Thoracic aorta (tissue), 2 donors: ENCODE measurements at regions not wholly inside any gene's neighbourhood (a gene's known extent, or its start where the extent isn't known, plus 50 kb on each side); places are given as distances from the start of the nearest gene placed in this dataset.

Source experiments
- ATAC-seq: fragments of 150-250 bp; one replicate; pipeline ENCODE4 v1.8.0; 2017; ENCODE audit warnings: low read depth; ENCODE audit not compliant: insufficient number of reproducible peaks, low FRiP score
- DNase-seq: peaks from one replicate; pipeline ENCODE4 v3.0.0-alpha.2; 2020; ENCODE audit warnings: low spot score
- H3K27ac ChIP-seq, 2 donors: fragments of 200-600 bp; sonication (generic); 1 replicate in 1 of 2; 2 replicates in 1 of 2; pipeline ENCODE4 v1.5.1; 2016; ENCODE audit warnings: mild to moderate bottlenecking in 2 of 2, moderate library complexity in 2 of 2
- H3K27me3 ChIP-seq: fragments of 200-600 bp; sonication (generic); replicated peaks from 2 replicates; pipeline ENCODE4 v1.6.0; 2016; ENCODE audit warnings: mild to moderate bottlenecking; ENCODE audit not compliant: insufficient read depth
- H3K36me3 ChIP-seq: fragments of 200-600 bp; sonication (generic); one replicate; pipeline ENCODE4 v1.5.1; 2016
- H3K4me1 ChIP-seq, 2 donors: fragments of 200-600 bp; sonication (generic); 1 replicate in 1 of 2; 2 replicates in 1 of 2; pipeline versions ENCODE4 v1.5.1 to v1.6.0; 2016; ENCODE audit warnings: low read depth in 2 of 2, mild to moderate bottlenecking in 1 of 2; ENCODE audit not compliant: control insufficient read depth in 1 of 2
- H3K4me3 ChIP-seq: fragments of 200-600 bp; sonication (generic); 2 replicates; pipeline ENCODE4 v1.5.1; 2016; ENCODE audit warnings: mild to moderate bottlenecking
- H3K9me3 ChIP-seq: fragments of 200-600 bp; sonication (generic); 2 replicates; pipeline ENCODE4 v1.5.1; 2016
- CTCF ChIP-seq: fragments of 200-600 bp; sonication (generic); IDR thresholded peaks from one replicate; pipeline ENCODE4 v1.5.1; 2019; ENCODE audit warnings: antibody characterized with exemption

DNA sequence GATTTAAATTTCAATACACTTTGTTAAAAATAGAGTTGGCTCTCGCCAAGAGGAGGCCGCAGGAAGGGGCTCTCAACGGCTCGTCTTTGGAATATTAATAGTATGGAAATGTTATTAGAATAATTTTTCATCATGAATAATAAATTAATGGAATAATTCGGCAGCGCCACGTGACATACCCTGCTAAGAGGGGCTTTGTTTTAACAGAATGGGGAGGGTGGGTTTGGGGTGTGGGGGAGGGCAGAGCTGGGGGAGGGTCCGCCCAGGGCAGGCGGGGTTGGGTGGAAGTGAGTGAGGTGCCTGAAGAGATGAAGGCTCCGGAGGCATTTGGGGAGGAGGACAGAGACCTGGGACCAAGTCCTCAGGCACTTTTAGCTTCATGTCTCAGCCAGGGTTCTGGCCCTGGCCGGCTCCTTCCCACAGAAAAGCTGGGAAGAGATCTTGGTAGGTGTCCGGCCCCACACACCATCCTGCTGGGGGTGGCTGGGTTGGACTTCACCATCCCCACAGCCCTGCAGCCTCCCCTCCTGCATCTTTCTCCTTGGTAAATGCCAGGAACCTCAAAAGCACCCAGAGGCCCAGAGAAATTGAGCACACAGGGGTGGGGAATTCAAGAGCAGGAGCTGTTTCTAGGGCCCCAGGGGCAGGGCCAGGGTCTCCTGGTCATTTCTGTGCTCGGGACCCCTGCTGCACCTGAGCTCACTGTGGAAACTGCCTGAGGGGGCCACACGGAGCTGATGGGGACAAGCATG is 93.6 kb upstream of the BHLHE23 start:
- DNase-seq (no peak), ATAC-seq (no peak)
- H3K27ac ChIP-seq: no peak overlapping the region
- no peaks in the 10 kb centered on the region for H3K36me3 ChIP-seq
- no peaks in the 10 kb centered on the region for H3K9me3 ChIP-seq
- no peak overlapping the region for H3K4me3 ChIP-seq
- peaks cover 0 to 4% of the 10 kb centered on the region in 2 donors for H3K4me1 ChIP-seq
- no peaks in the 10 kb centered on the region for H3K27me3 ChIP-seq
- TF ChIP-seq CTCF: no peak

DNA sequence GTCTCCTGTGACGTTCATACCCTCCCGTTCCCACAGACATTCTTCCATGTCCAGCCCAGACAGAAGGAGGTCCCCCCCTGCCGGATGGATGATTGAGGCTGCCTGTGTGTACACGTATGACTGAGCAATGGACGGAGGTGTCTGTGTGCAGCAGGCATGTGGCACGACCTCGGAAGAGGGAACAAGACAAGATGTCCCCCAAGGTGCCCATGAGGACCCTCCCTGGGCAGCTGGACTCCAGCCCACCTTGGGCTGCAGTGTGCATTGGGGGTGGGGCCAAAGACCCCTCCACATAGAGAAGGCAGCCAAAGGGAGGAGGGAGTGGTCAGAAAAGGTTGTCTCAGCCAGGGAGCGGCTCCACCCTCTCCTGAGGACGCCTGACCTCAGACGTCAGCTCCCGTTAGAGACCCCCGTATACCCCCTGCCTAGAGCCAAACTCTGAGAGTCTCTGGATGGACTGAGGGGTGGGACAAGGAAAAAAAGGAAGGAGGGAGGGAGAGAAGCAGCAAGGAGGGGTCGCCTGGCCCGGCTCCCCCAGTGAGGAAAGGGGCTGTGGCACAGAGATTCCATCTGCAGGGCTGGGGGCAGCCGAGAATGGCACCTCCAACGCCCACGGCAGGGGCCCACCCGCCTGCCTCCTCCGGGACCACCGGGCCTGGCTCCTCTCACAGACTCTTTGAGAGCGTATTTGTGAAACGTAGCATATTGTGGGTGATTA is 92.9 kb upstream of the BHLHE23 start:
- Histone ChIP-seq H3K27me3 (no peaks in the 10 kb centered on the region), H3K4me1 (peaks cover 0 to 4% of the 10 kb centered on the region in 2 donors), H3K4me3 (no peak overlapping the region), H3K36me3 (no peaks in the 10 kb centered on the region), H3K9me3 (no peaks in the 10 kb centered on the region), H3K27ac (no peak overlapping the region)
- TF ChIP-seq CTCF: no peak
- no peak for ATAC-seq
- DNase-seq: no peak

- peaks cover 0 to 4% of the 10 kb centered on the region in 2 donors for H3K4me1 ChIP-seq
- TF ChIP-seq CTCF: no peak
- ATAC-seq (no peak), DNase-seq (no peak)
- no peak overlapping the region for H3K4me3 ChIP-seq
- H3K27me3 ChIP-seq: no peaks in the 10 kb centered on the region
- no peak overlapping the region for H3K27ac ChIP-seq
- no peaks in the 10 kb centered on the region for H3K36me3 ChIP-seq
- no peaks in the 10 kb centered on the region for H3K9me3 ChIP-seq
These were observed 91.5 kb upstream of the BHLHE23 start for GRCh38 chr20:63098195-63098810.

- H3K27me3 ChIP-seq: no peaks in the 10 kb centered on the region
- no peak for TF ChIP-seq CTCF
- H3K4me1 ChIP-seq: no peaks in the 10 kb centered on the region
- DNase-seq: no peak
- no peak overlapping the region for H3K27ac ChIP-seq
- no peak overlapping the region for H3K4me3 ChIP-seq
- no peaks in the 10 kb centered on the region for H3K9me3 ChIP-seq
- no peaks in the 10 kb centered on the region for H3K36me3 ChIP-seq
- ATAC-seq: no peak
These were observed 90.6 kb upstream of the BHLHE23 start for GRCh38 chr20:63097336-63097831.

- no peak for DNase-seq
- H3K9me3 ChIP-seq: no peaks in the 10 kb centered on the region
- ATAC-seq: no peak
- no peak overlapping the region for H3K27ac ChIP-seq
- H3K27me3 ChIP-seq: no peaks in the 10 kb centered on the region
- no peaks in the 10 kb centered on the region for H3K4me1 ChIP-seq
- no peak overlapping the region for H3K4me3 ChIP-seq
- TF ChIP-seq CTCF: no peak
- H3K36me3 ChIP-seq: no peaks in the 10 kb centered on the region
These were observed 90.0 kb upstream of the BHLHE23 start for GRCh38 chr20:63096681-63097335.
